NCI-H187 (cell line): ENCODE measurements at regions not wholly inside any gene's neighbourhood (a gene's known extent, or its start where the extent isn't known, plus 50 kb on each side); places are given as distances from the start of the nearest gene placed in this dataset.

Experiments used
- DNase-seq, 2 experiments: peaks; one replicate each; lab custom pipeline; 2025; lab: John Stamatoyannopoulos, UW

DNA sequence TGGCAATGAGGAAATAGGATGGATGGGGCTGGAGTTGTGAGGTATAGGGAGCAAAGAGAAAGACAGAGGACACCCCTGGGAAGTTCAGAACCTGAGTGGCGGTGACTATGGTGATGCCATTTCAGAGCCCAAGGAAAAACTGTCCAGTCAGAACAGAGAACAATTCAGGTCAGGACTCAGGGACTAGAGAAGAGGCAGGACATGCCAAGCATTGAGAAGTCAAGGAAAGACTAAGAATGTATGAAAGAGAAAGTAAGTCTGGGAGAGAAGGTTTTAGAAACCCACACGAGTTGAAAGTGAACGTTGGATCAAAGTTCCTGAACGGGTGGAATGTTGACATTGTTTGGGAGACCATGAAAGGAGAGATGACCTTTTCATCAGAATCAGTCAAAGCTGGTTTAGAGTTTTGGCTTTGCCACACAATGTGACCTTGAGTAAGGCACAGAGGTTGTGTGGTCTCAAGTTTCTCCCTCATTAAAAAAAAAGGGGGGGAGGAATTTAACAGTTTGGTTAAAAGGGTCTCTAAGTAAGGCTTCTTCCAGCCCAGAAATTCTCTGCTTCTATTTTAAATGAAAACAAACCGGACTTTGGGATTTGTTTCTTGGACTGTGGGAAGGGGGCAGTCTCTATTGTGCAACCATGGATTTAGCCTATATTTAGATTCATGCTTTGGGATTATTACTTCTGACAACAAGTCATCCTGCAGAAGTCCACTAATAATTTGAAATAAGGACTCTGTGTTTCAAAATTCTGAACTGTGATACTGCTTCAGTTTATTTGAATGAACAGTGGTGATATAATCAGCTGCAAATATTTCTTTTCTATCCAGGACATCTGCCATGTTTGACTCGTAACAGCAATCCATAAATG, 315.9 kb upstream of the TBL1XR1 start:
- DNase-seq = no peak

DNA sequence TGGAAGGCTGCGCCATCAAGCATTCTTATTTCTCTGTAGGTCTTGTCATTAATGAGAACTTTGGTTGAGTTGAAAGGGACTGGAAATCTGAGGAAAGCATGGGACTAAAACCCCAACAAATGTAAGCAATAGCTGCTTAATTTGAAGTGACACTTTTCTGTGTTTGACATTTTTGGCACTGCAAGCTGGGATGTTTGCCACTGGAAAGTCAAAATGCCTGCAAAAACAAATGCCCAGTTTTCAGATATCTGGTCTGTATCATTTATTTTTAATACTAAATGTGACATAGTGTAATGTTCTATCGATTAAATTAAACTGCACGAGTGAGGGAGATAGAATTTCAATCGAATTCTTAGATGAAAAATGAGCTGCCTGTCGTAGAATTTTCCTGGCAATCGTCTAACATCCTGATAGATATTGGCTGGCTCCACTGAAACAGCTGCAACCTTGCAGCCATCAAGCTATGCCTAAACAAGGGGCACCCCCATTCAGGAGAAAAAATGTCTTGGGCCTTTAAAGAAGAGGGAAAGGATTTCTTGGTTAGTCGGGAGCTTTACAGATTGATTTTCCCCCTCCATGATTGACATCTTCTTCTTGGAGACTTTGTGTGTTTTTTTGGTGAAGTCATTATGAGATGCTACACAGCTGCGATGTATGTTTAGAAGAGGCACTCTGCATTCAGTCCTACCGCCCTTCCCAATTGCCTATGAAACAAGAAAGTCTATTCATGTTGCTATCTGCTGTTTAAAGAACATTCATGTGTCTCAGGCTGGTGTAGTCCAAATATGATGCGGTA, 316.7 kb upstream of the TBL1XR1 start:
- DNase-seq = no peak

- DNase-seq = no peak
Measured at GRCh38 chr3:177514611-177515499, 317.6 kb upstream of the TBL1XR1 start.

- DNase-seq = no peak
Measured at GRCh38 chr3:177515786-177516157, 318.5 kb upstream of the TBL1XR1 start.

- no peak for DNase-seq
Measured at GRCh38 chr3:177516158-177517011, 319.1 kb upstream of the TBL1XR1 start.

- DNase-seq = no peak
Measured at GRCh38 chr3:177517906-177518305, 320.6 kb upstream of the TBL1XR1 start.

GRCh38 chr3:177519588-177519987, 322.3 kb upstream of the TBL1XR1 start:
- DNase-seq = no peak

GRCh38 chr3:177521305-177521704, 324.0 kb upstream of the TBL1XR1 start:
- no peak for DNase-seq

- DNase-seq = no peak
Measured at GRCh38 chr3:177522051-177522450, 324.8 kb upstream of the TBL1XR1 start.

GRCh38 chr3:177523067-177523675, 325.9 kb upstream of the TBL1XR1 start:
- DNase-seq = no peak

- DNase-seq = no peak
Measured at GRCh38 chr3:177523872-177524438, 326.7 kb upstream of the TBL1XR1 start.

GRCh38 chr3:177524742-177525141, 327.5 kb upstream of the TBL1XR1 start:
- no peak for DNase-seq

- no peak for DNase-seq
Measured at GRCh38 chr3:177525414-177525813, 328.1 kb upstream of the TBL1XR1 start.

DNA sequence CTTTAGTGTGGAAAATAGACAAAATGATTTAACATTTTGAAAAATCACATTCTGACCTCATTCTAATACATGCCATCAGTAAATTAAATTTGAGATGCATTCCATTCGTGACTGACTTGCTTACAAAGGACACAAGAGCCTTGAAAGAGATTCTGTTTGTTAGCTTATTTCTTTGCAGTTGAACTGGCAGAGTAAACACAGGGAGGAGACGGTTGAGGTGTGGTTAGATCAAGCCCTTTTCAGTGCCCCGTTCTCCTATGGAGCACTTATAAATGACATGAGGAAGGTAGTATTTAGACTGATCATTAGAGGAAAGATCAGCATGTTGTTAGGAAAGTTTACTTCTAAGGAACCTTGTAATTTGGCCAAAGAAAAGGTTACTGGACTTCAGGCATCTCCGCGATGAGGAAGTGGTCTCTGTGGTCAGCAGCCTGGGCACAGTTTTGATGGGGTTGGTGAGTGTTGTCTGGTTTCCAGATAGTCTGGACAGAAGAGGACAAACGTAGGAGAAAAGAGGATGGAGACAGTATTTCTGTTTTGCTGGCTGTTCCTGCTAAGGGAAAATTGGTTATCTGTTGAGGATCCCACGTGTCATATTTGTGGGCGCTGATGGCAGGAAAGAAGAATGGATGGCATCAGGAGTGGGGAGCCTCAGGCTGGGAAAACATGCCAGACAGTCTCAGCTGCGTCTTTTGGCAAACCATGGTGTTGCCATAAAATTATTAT, 328.9 kb upstream of the TBL1XR1 start:
- no peak for DNase-seq

GRCh38 chr3:177527182-177527581, 329.9 kb upstream of the TBL1XR1 start:
- no peak for DNase-seq

- DNase-seq = no peak
Measured at GRCh38 chr3:177528306-177529070, 331.2 kb upstream of the TBL1XR1 start.

GRCh38 chr3:177529071-177529550, 331.8 kb upstream of the TBL1XR1 start:
- no peak for DNase-seq

- no peak for DNase-seq
Measured at GRCh38 chr3:177529716-177530335, 332.5 kb upstream of the TBL1XR1 start.
